HEK293 (cell line): ENCODE measurements at regions not wholly inside any gene's neighbourhood (a gene's known extent, or its start where the extent isn't known, plus 50 kb on each side); places are given as distances from the start of the nearest gene placed in this dataset.

Source experiments
- IKZF3 ChIP-seq: fragments of 450-650 bp; IDR thresholded peaks from 2 replicates; pipeline ENCODE4 v1.5.0; 2018; ENCODE audit warnings: missing biosample characterization, mild to moderate bottlenecking, missing genetic modification characterization, moderate library complexity
- ZNF558 ChIP-seq: fragments of 450-650 bp; formaldehyde crosslinking; IDR thresholded peaks from 2 replicates; pipeline ENCODE4 v1.5.1; 2016; ENCODE audit warnings: missing biosample characterization, missing genetic modification characterization
- ZNF610 ChIP-seq: fragments of 450-650 bp; formaldehyde crosslinking; IDR thresholded peaks from 2 replicates; pipeline ENCODE4 v1.5.1; 2016; ENCODE audit warnings: missing biosample characterization, missing genetic modification characterization, borderline replicate concordance
- ZNF626 ChIP-seq: fragments of 450-650 bp; sonication (Bioruptor Pico); formaldehyde crosslinking; IDR thresholded peaks from 2 replicates; pipeline ENCODE4 v1.5.1; 2018; ENCODE audit warnings: missing biosample characterization, missing genetic modification characterization, inconsistent platforms
- TF ChIP-seq, protein P1 (sequence below): IDR thresholded peaks from 2 replicates; pipeline ENCODE4 v1.6.1; 2011; ENCODE audit warnings: mild to moderate bottlenecking, low read depth, low read length, borderline replicate concordance

DNA sequence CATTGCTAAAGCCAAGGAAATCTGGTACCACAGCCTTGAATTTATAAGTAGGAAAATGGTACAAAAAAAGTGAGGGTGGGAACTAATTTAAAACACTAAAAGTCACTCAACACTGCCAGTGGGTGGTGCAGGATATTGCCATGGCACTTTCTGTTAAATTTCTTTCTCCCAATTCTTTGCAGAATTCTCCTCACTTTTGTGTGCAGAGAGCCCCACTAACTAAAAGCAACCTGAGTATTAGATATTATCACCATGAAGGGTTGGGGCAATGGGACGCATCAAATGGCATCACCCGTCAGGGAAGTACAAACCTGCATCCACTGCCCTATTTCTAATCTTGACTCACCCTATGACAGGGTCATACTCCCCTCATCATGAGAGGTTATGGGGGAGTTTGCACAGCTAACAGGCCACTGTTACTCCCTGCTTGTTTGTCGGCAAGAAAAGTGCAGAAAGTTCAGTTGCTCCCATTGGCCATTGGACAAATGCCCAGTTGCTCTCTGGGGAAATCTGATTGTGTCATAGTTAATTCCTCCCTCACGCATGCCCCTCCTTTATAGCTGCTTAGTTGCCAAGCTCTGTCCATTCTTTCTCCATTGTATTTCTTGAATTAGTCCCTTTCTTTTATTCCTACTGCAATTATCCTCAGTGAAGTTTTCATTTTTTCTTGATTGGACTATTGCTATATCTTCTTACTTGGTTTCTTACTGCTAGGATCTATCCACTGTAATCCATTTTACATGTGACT lies 93.8 kb upstream of the BLID start:
- TF ChIP-seq, protein P1, sequence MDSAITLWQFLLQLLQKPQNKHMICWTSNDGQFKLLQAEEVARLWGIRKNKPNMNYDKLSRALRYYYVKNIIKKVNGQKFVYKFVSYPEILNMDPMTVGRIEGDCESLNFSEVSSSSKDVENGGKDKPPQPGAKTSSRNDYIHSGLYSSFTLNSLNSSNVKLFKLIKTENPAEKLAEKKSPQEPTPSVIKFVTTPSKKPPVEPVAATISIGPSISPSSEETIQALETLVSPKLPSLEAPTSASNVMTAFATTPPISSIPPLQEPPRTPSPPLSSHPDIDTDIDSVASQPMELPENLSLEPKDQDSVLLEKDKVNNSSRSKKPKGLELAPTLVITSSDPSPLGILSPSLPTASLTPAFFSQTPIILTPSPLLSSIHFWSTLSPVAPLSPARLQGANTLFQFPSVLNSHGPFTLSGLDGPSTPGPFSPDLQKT = no peak
- TF ChIP-seq IKZF3 (tag by site-specific recombination) = no peak
- no peak for TF ChIP-seq ZNF626 (tag by site-specific recombination)
- TF ChIP-seq ZNF610 (tag by site-specific recombination) = no peak
- TF ChIP-seq ZNF558 (tag by site-specific recombination) = no peak
